IMR-90 (cell line): ENCODE measurements at regions not wholly inside any gene's neighbourhood (a gene's known extent, or its start where the extent isn't known, plus 50 kb on each side); places are given as distances from the start of the nearest gene placed in this dataset.

Source experiments
- ATAC-seq: fragments of 200-7000 bp; cut with Tn5 transposase; 2 replicates; pipeline ENCODE4 v1.9.1; 2020; ENCODE audit warnings: low read depth, mild to moderate bottlenecking, moderate library complexity
- BruUV-seq: library from RNA; stranded (reverse); fragments of 400-500 nt; replicated peaks from 2 replicates; lab custom pipeline; 2021; lab: Mats Ljungman, UMichigan
- CTCF ChIA-PET: fragments of 300-600 bp; formaldehyde crosslinking; extraction: SDS; loops from one replicate; lab custom pipeline; 2021; ENCODE audit warnings: antibody characterized with exemption; lab: Yijun Ruan, JAX
- POLR2A ChIA-PET: fragments of 300-600 bp; sonication (Branson Sonifier 250); formaldehyde crosslinking; loops from one replicate; lab custom pipeline; 2022; ENCODE audit warnings: antibody characterized with exemption; ENCODE audit not compliant: unreplicated experiment; lab: Charles Lee
- DNase-seq: peaks from one replicate; pipeline ENCODE4 v3.0.0; 2013
- H2AFZ ChIP-seq: replicated peaks from 2 replicates; pipeline ENCODE3; 2013; ENCODE audit warnings: low read length, mild to moderate bottlenecking; ENCODE audit not compliant: poor library complexity
- H2AK5ac ChIP-seq: 2 replicates; pipeline ENCODE4 v1.6.1; 2013; ENCODE audit warnings: low read depth, low read length, inconsistent platforms
- H2AK9ac ChIP-seq: replicated peaks from 2 replicates; pipeline ENCODE3; 2013; ENCODE audit warnings: mild to moderate bottlenecking, low read depth, low read length, moderate library complexity; ENCODE audit not compliant: poor library complexity
- H2BK120ac ChIP-seq: 2 replicates; pipeline ENCODE4 v1.6.1; 2013; ENCODE audit warnings: low read depth, low read length, inconsistent platforms
- H2BK15ac ChIP-seq: 3 replicates; pipeline ENCODE4 v1.6.1; 2013; ENCODE audit warnings: low read depth, low read length, inconsistent platforms
- H2BK20ac ChIP-seq: 2 replicates; pipeline ENCODE4 v1.6.1; 2013; ENCODE audit warnings: low read depth, mild to moderate bottlenecking, inconsistent platforms, low read length, moderate library complexity
- H2BK5ac ChIP-seq: 2 replicates; pipeline ENCODE4 v1.6.1; 2013; ENCODE audit warnings: mild to moderate bottlenecking, low read depth, low read length, inconsistent platforms; ENCODE audit not compliant: poor library complexity, severe bottlenecking
- H3K14ac ChIP-seq: replicated peaks from 2 replicates; pipeline ENCODE4 v1.6.1; 2013; ENCODE audit warnings: low read depth, low read length, inconsistent platforms
- H3K18ac ChIP-seq: 2 replicates; pipeline ENCODE4 v1.6.1; 2013; ENCODE audit warnings: low read depth, low read length, control low read depth
- H3K23ac ChIP-seq: 2 replicates; pipeline ENCODE4 v1.6.1; 2013; ENCODE audit warnings: low read depth, low read length, inconsistent platforms
- H3K27ac ChIP-seq: 2 replicates; pipeline ENCODE4 v1.5.1; 2013; ENCODE audit warnings: mild to moderate bottlenecking, control low read depth, low read length; ENCODE audit not compliant: insufficient read depth
- H3K27me3 ChIP-seq: 2 replicates; pipeline ENCODE4 v1.6.1; 2013; ENCODE audit warnings: low read length; ENCODE audit not compliant: control insufficient read depth, insufficient read depth
- H3K36me3 ChIP-seq: 2 replicates; pipeline ENCODE4 v1.6.1; 2013; ENCODE audit warnings: low read length, mixed read lengths; ENCODE audit not compliant: control insufficient read depth, insufficient read depth
- H3K4ac ChIP-seq: 2 replicates; pipeline ENCODE4 v1.6.1; 2013; ENCODE audit warnings: low read depth, low read length, inconsistent platforms
- H3K4me1 ChIP-seq: 2 replicates; pipeline ENCODE4 v1.6.1; 2013; ENCODE audit warnings: low read length, mixed read lengths; ENCODE audit not compliant: control insufficient read depth, insufficient read depth
- H3K4me2 ChIP-seq: 2 replicates; pipeline ENCODE4 v1.6.1; 2013; ENCODE audit warnings: low read depth, mild to moderate bottlenecking, control low read depth, low read length, moderate library complexity
- H3K4me3 ChIP-seq: 2 replicates; pipeline ENCODE4 v1.5.1; 2013; ENCODE audit warnings: low read depth, mild to moderate bottlenecking, control low read depth, low read length, moderate library complexity; ENCODE audit not compliant: insufficient read depth
- H3K56ac ChIP-seq: 2 replicates; pipeline ENCODE4 v1.6.1; 2013; ENCODE audit warnings: low read length, inconsistent platforms; ENCODE audit not compliant: insufficient read depth; ENCODE audit errors: extremely low read depth
- H3K79me1 ChIP-seq, 2 experiments: 2 replicates each; pipeline ENCODE4 v1.6.1; 2013; ENCODE audit warnings: low read length in 2 of 2, inconsistent platforms in 1 of 2, low read depth in 1 of 2
- H3K9ac ChIP-seq: 2 replicates; pipeline ENCODE4 v1.6.1; 2013; ENCODE audit warnings: low read depth, low read length, control low read depth
- H3K9me1 ChIP-seq: 2 replicates; pipeline ENCODE4 v1.6.1; 2013; ENCODE audit warnings: low read length, inconsistent platforms; ENCODE audit not compliant: insufficient read depth
- H3K9me3 ChIP-seq: 2 replicates; pipeline ENCODE4 v1.6.1; 2013; ENCODE audit warnings: low read length; ENCODE audit not compliant: control insufficient read depth, insufficient read depth
- H4K20me1 ChIP-seq: 2 replicates; pipeline ENCODE4 v1.6.1; 2013; ENCODE audit warnings: low read length, inconsistent platforms; ENCODE audit not compliant: insufficient read depth
- H4K5ac ChIP-seq: 2 replicates; pipeline ENCODE4 v1.6.1; 2013; ENCODE audit warnings: mild to moderate bottlenecking, low read depth, low read length, control low read depth
- H4K8ac ChIP-seq, 2 experiments: 2 replicates each; pipeline ENCODE4 v1.6.1; 2013; ENCODE audit warnings: low read depth in 2 of 2, low read length in 2 of 2, control low read depth in 1 of 2, inconsistent platforms in 1 of 2
- H4K91ac ChIP-seq: 2 replicates; pipeline ENCODE4 v1.6.1; 2013; ENCODE audit warnings: low read depth, low read length, inconsistent platforms; ENCODE audit not compliant: insufficient read depth
- BHLHE40 ChIP-seq: fragments of 150-350 bp; IDR thresholded peaks from 2 replicates; pipeline ENCODE4 v1.6.1; 2016; ENCODE audit warnings: mild to moderate bottlenecking, low read depth, low read length
- CEBPB ChIP-seq: IDR thresholded peaks from 2 replicates; pipeline ENCODE4 v1.6.1; 2012; ENCODE audit warnings: low read depth, low read length, improper control_type of control experiment
- CHD1 ChIP-seq: IDR thresholded peaks from 2 replicates; pipeline ENCODE4 v1.6.1; 2012; ENCODE audit warnings: low read depth, low read length, improper control_type of control experiment
- MAFK ChIP-seq: IDR thresholded peaks from 2 replicates; pipeline ENCODE4 v1.6.1; 2012; ENCODE audit warnings: low read depth, low read length, improper control_type of control experiment
- MAZ ChIP-seq: IDR thresholded peaks from 2 replicates; pipeline ENCODE4 v1.6.1; 2012; ENCODE audit warnings: low read depth, mild to moderate bottlenecking, low read length, improper control_type of control experiment, moderate library complexity, borderline replicate concordance
- MXI1 ChIP-seq: IDR thresholded peaks from 2 replicates; pipeline ENCODE4 v1.6.1; 2012; ENCODE audit warnings: low read depth, mild to moderate bottlenecking, low read length, moderate library complexity, borderline replicate concordance
- NFE2L2 ChIP-seq: fragments of 150-350 bp; IDR thresholded peaks from 2 replicates; pipeline ENCODE4 v1.6.1; 2016; ENCODE audit warnings: low read depth, mild to moderate bottlenecking, low read length
- POLR2A ChIP-seq: IDR thresholded peaks from 2 replicates; pipeline ENCODE4 v1.6.1; 2012; ENCODE audit warnings: mild to moderate bottlenecking, low read depth, low read length
- RAD21 ChIP-seq: IDR thresholded peaks from 2 replicates; pipeline ENCODE4 v1.6.1; 2012; ENCODE audit warnings: low read length, improper control_type of control experiment
- RCOR1 ChIP-seq: IDR thresholded peaks from 2 replicates; pipeline ENCODE4 v1.6.1; 2012; ENCODE audit warnings: mild to moderate bottlenecking, low read length, improper control_type of control experiment; ENCODE audit not compliant: insufficient replicate concordance
- RFX5 ChIP-seq: IDR thresholded peaks from 2 replicates; pipeline ENCODE4 v1.8.0; 2012; ENCODE audit warnings: low read depth, mild to moderate bottlenecking, low read length, moderate library complexity
- SMC3 ChIP-seq: fragments of 150-350 bp; IDR thresholded peaks from 2 replicates; pipeline ENCODE4 v1.6.1; 2016; ENCODE audit warnings: low read depth, mild to moderate bottlenecking, antibody characterized with exemption, low read length, moderate library complexity
- WGBS, 2 experiments: methylation state at CpG; one replicate each; pipeline versions ENCODE4 v1.1.5 to v1.1.7; 2013; ENCODE audit warnings: missing lambda C conversion rate in 2 of 2; ENCODE audit not compliant: insufficient read length in 1 of 2; ENCODE audit errors: extremely low coverage in 2 of 2; 5-methylcytosine and 5-hydroxymethylcytosine counted together
- dilution Hi-C: fragments of 300-500 bp; cut with HindIII; formaldehyde crosslinking; loops from one replicate; pipeline ENCODE4 v1.14.3; 2018; ENCODE audit warnings: low sequenced_read_pairs; ENCODE audit not compliant: unreplicated experiment
- in situ Hi-C: fragments of 300-500 bp; cut with MboI; formaldehyde crosslinking; loops from 3 replicates; pipeline ENCODE4 v1.14.3; 2019; ENCODE audit warnings: low sequenced_read_pairs, inconsistent platforms, mixed read lengths
- intact Hi-C: fragments of 100-400 bp; cut with micrococcal nuclease; formaldehyde crosslinking; loops from 2 replicates; pipeline ENCODE4 v1.10.0; 2022
- TF ChIP-seq, protein P1 (sequence below): fragments of 150-350 bp; IDR thresholded peaks from 2 replicates; pipeline ENCODE4 v1.6.1; 2017; ENCODE audit warnings: mild to moderate bottlenecking, antibody characterized with exemption, low read length, low read depth
- TF ChIP-seq, protein P2 (sequence below): conservative IDR thresholded peaks from 2 replicates; pipeline ENCODE4 v1.5.1; 2012; ENCODE audit warnings: mild to moderate bottlenecking, low read depth, low read length, improper control_type of control experiment
- TF ChIP-seq, protein P3 (sequence below): fragments of 150-350 bp; IDR thresholded peaks from 2 replicates; pipeline ENCODE4 v1.6.1; 2016; ENCODE audit warnings: low read depth, mild to moderate bottlenecking, low read length, moderate library complexity, borderline replicate concordance

DNA sequence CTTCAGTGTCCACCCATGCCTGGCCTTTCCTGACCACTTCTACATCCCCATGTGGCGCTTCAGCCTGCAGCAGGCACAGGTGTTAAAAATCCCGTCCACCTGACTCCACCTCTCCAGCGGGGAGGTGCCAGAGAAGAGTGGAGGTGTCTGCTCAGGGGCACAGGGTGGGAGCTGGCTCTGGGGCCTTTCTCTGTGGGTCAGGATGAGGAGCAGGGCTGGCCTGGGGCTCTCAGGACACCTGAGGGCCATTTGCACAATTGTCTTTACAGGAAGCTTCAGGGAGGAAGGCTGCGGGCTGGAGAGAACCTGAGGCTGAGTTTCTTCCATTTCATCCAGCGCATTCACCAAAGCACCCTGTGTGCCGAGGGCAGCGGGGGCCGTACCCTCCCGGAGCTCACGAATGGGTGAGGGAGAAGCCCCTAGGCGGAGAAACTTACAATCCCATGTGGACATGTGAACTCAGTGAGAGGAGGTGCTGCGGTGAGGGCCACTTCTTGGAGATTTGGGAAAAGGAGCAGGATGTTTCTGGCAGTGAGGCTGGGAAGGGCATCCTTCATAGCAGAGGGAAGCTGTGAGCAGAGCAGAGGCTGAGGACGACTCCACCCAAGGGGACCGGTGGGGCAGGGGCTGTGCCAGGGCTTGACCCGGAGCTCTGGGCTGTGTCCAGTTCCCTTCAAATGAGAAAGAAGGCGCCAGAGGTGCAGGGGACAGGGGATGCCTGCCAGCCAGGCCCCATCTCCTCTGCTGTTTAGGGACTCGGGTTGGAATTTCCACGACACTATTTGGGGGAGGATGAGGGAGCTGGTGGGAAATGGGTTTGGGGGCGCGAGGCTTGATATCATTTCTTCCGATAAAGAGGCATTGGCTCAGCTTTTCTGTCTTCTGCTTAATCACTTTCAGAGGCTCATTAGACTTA lies 155.2 kb upstream of the MYCN start:
- intact Hi-C loops, result no loop called here
- Histone ChIP-seq H4K8ac (no peak overlapping the region), H4K5ac (no peak overlapping the region), H3K4me3 (no peak overlapping the region), H3K18ac (no peak overlapping the region), H3K23ac (no peak overlapping the region), H3K56ac (no peak overlapping the region), H3K4me2 (no peak overlapping the region), H3K9me3 (peaks cover 40% of the 10 kb centered on the region), H4K20me1 (no peaks in the 10 kb centered on the region), H2AK5ac (no peak overlapping the region), H2BK20ac (no peak overlapping the region), H2AK9ac (no peak overlapping the region), H3K4me1 (no peaks in the 10 kb centered on the region), H3K4ac (no peak overlapping the region), H3K27ac (no peak overlapping the region), H4K91ac (no peak overlapping the region), H3K36me3 (no peaks in the 10 kb centered on the region), H2AFZ (no peak overlapping the region), H3K9me1 (no peaks in the 10 kb centered on the region), H3K9ac (no peak overlapping the region), H2BK120ac (no peak overlapping the region), H2BK5ac (no peak overlapping the region), H3K79me1 (no peaks in the 10 kb centered on the region), H3K27me3 (no peaks in the 10 kb centered on the region), H2BK15ac (no peak overlapping the region), H3K14ac (no peak overlapping the region)
- in situ Hi-C loops, result no loop called here
- BruUV-seq, result no TSS peak
- CTCF ChIA-PET, result no interaction called here
- POLR2A ChIA-PET, result no interaction called here
- dilution Hi-C loops, result no loop called here
- ATAC-seq (no peak), DNase-seq (no peak)
- WGBS, 2 experiments, result 56% methylated on average over 5 of the region's 21 CpGs; no CpG with 5 or more reads in 1 of the 2 experiments
- no peak for TF ChIP-seq NFE2L2
- TF ChIP-seq POLR2A, result no peak
- TF ChIP-seq CHD1, result no peak
- TF ChIP-seq, protein P1, sequence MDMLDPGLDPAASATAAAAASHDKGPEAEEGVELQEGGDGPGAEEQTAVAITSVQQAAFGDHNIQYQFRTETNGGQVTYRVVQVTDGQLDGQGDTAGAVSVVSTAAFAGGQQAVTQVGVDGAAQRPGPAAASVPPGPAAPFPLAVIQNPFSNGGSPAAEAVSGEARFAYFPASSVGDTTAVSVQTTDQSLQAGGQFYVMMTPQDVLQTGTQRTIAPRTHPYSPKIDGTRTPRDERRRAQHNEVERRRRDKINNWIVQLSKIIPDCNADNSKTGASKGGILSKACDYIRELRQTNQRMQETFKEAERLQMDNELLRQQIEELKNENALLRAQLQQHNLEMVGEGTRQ, result no peak
- no peak for TF ChIP-seq CEBPB
- TF ChIP-seq, protein P2, sequence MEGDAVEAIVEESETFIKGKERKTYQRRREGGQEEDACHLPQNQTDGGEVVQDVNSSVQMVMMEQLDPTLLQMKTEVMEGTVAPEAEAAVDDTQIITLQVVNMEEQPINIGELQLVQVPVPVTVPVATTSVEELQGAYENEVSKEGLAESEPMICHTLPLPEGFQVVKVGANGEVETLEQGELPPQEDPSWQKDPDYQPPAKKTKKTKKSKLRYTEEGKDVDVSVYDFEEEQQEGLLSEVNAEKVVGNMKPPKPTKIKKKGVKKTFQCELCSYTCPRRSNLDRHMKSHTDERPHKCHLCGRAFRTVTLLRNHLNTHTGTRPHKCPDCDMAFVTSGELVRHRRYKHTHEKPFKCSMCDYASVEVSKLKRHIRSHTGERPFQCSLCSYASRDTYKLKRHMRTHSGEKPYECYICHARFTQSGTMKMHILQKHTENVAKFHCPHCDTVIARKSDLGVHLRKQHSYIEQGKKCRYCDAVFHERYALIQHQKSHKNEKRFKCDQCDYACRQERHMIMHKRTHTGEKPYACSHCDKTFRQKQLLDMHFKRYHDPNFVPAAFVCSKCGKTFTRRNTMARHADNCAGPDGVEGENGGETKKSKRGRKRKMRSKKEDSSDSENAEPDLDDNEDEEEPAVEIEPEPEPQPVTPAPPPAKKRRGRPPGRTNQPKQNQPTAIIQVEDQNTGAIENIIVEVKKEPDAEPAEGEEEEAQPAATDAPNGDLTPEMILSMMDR, result no peak
- no peak for TF ChIP-seq RCOR1
- TF ChIP-seq MAZ, result no peak
- TF ChIP-seq BHLHE40, result no peak
- TF ChIP-seq, protein P3, sequence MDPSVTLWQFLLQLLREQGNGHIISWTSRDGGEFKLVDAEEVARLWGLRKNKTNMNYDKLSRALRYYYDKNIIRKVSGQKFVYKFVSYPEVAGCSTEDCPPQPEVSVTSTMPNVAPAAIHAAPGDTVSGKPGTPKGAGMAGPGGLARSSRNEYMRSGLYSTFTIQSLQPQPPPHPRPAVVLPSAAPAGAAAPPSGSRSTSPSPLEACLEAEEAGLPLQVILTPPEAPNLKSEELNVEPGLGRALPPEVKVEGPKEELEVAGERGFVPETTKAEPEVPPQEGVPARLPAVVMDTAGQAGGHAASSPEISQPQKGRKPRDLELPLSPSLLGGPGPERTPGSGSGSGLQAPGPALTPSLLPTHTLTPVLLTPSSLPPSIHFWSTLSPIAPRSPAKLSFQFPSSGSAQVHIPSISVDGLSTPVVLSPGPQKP, result no peak
- no peak for TF ChIP-seq RAD21
- TF ChIP-seq SMC3, result no peak
- TF ChIP-seq MAFK, result no peak
- no peak for TF ChIP-seq RFX5
- no peak for TF ChIP-seq MXI1
